Activated T-helper 2 cell treated with anti-CD3 and anti-CD28 coated beads, Interferon-gamma antibody, Interleukin-2, Interleukin-4, amounts not matched to agents 10 μg/mL and 5 μg/mL and 100 μg/mL, durations not matched to agents 14 hours and 24 hours and 36 hours (primary cell): ENCODE measurements at regions not wholly inside any gene's neighbourhood (a gene's known extent, or its start where the extent isn't known, plus 50 kb on each side); places are given as distances from the start of the nearest gene placed in this dataset.

Experiments used
- DNase-seq: peaks from one replicate; pipeline ENCODE4 v3.0.0; 2021; ENCODE audit warnings: low spot score
- H3K27ac Mint-ChIP-seq: one replicate; pipeline ENCODE4 v1.8.0; 2021; ENCODE audit warnings: mixed read lengths
- H3K27me3 Mint-ChIP-seq: one replicate; pipeline ENCODE4 v1.8.0; 2021; ENCODE audit warnings: low read depth, mixed read lengths
- H3K36me3 Mint-ChIP-seq: one replicate; pipeline ENCODE4 v1.8.0; 2021; ENCODE audit warnings: low read depth, mixed read lengths
- H3K4me1 Mint-ChIP-seq: one replicate; pipeline ENCODE4 v1.8.0; 2021; ENCODE audit warnings: low read depth, mixed read lengths
- H3K4me3 Mint-ChIP-seq: one replicate; pipeline ENCODE4 v1.8.0; 2021; ENCODE audit warnings: low read depth, mild to moderate bottlenecking, moderate library complexity, mixed read lengths
- H3K9me3 Mint-ChIP-seq: one replicate; pipeline ENCODE4 v1.8.0; 2021; ENCODE audit warnings: mixed read lengths
- intact Hi-C: fragments of 100-400 bp; cut with micrococcal nuclease; formaldehyde crosslinking; loops from one replicate; pipeline ENCODE4 v1.15.1; 2023

- H3K4me1 Mint-ChIP-seq: no peaks in the 10 kb centered on the region
- H3K36me3 Mint-ChIP-seq: no peaks in the 10 kb centered on the region
- H3K27me3 Mint-ChIP-seq: no peaks in the 10 kb centered on the region
- intact Hi-C loops: no loop called here
- no peak overlapping the region for H3K27ac Mint-ChIP-seq
- H3K4me3 Mint-ChIP-seq: no peak overlapping the region
- H3K9me3 Mint-ChIP-seq: peaks cover 18% of the 10 kb centered on the region
- no peak for DNase-seq
Observed at GRCh38 chr18:28682912-28683311, 506.0 kb upstream of the CDH2 start.

GRCh38 chr18:28669165-28669564 is 492.2 kb upstream of the CDH2 start:
- H3K27me3 Mint-ChIP-seq: no peaks in the 10 kb centered on the region
- no peak for DNase-seq
- no peak overlapping the region for H3K4me3 Mint-ChIP-seq
- peaks cover 17% of the 10 kb centered on the region for H3K9me3 Mint-ChIP-seq
- H3K36me3 Mint-ChIP-seq: no peaks in the 10 kb centered on the region
- intact Hi-C loops: no loop called here
- no peaks in the 10 kb centered on the region for H3K4me1 Mint-ChIP-seq
- H3K27ac Mint-ChIP-seq: no peak overlapping the region

GRCh38 chr18:28666216-28666615 is 489.3 kb upstream of the CDH2 start:
- Mint-ChIP-seq H3K9me3 (peaks cover 14% of the 10 kb centered on the region), H3K36me3 (no peaks in the 10 kb centered on the region), H3K27me3 (no peaks in the 10 kb centered on the region), H3K4me3 (no peak overlapping the region), H3K4me1 (no peaks in the 10 kb centered on the region), H3K27ac (no peak overlapping the region)
- intact Hi-C loops: no loop called here
- no peak for DNase-seq

DNA sequence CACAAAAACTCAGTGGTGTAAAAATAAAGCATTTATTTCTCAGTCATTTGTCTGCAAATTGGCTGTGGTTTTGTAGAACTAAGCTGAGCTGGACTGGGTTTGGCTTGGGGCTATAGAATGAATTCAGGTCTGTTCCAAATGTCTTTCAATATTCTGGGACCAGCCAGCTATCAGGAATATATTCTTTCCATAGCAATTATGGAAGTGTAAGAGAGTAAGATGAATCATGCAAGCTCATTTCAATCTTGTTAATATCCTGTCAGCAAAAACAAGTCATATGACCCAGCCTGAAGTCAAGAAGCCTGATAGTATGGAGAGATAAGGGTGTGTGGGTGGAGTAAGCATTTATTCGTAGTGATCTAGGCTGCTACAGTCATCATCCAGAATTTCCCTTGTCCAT is 481.0 kb upstream of the CDH2 start:
- H3K27ac Mint-ChIP-seq: no peak overlapping the region
- no peaks in the 10 kb centered on the region for H3K36me3 Mint-ChIP-seq
- intact Hi-C loops: no loop called here
- H3K27me3 Mint-ChIP-seq: no peaks in the 10 kb centered on the region
- no peaks in the 10 kb centered on the region for H3K4me1 Mint-ChIP-seq
- no peak overlapping the region for H3K4me3 Mint-ChIP-seq
- DNase-seq: no peak
- peaks cover 34% of the 10 kb centered on the region for H3K9me3 Mint-ChIP-seq

GRCh38 chr18:28652654-28653053 is 475.7 kb upstream of the CDH2 start:
- intact Hi-C loops: no loop called here
- Mint-ChIP-seq H3K27ac (no peak overlapping the region), H3K4me1 (no peaks in the 10 kb centered on the region), H3K4me3 (no peak overlapping the region), H3K9me3 (peaks cover 37% of the 10 kb centered on the region), H3K36me3 (no peaks in the 10 kb centered on the region), H3K27me3 (no peaks in the 10 kb centered on the region)
- DNase-seq: no peak

DNA sequence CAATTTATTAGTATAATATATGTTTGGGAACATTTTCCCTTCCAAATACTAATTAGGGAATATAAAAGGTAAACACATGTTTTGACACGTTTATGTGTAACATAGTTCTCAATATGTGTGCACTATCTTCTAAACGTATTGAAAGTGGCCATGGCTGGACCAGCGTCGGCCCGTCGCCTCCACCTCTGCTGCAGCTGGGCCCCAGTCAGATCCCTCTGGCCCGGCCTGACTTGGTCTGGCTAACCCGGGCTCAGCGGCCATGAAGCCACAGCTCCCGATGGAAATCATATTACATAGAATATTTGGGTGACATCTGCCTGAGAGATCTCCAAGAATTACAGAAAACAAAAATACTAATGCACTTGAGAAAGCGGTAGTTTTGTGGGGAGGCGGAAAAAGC is 474.4 kb upstream of the CDH2 start:
- intact Hi-C loops: no loop called here

DNA sequence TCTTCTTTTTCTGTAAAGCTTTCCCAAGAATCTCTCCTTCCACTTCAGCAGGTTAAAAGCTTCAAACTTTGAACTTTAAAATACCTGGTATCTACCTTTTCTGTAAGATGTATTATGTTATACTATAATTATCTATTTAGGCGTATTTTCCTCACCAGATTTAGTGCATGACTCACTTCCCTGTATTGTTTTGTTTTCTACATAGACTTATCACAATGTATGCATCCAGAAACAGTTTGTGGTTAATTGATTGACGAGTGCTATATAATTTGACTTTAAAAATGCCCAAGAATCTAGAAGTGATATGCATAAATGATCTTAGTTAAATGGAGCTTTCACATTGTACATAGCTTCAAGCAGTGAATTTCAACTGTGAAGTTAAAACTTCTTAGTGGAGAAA is 473.9 kb upstream of the CDH2 start:
- Mint-ChIP-seq H3K27ac (no peak overlapping the region), H3K4me1 (no peaks in the 10 kb centered on the region), H3K27me3 (no peaks in the 10 kb centered on the region), H3K36me3 (no peaks in the 10 kb centered on the region), H3K4me3 (no peak overlapping the region), H3K9me3 (peaks cover 28% of the 10 kb centered on the region)
- no peak for DNase-seq
- intact Hi-C loops: no loop called here

More for the DNA sequence above, 474.4 kb upstream of the CDH2 start:
- DNase-seq: no peak
- Mint-ChIP-seq H3K4me1 (no peaks in the 10 kb centered on the region), H3K9me3 (peaks cover 28% of the 10 kb centered on the region), H3K27ac (no peak overlapping the region), H3K4me3 (no peak overlapping the region), H3K27me3 (no peaks in the 10 kb centered on the region), H3K36me3 (no peaks in the 10 kb centered on the region)

- Mint-ChIP-seq H3K4me1 (no peaks in the 10 kb centered on the region), H3K27me3 (no peaks in the 10 kb centered on the region), H3K27ac (no peak overlapping the region), H3K9me3 (peaks cover 32% of the 10 kb centered on the region), H3K36me3 (no peaks in the 10 kb centered on the region), H3K4me3 (no peak overlapping the region)
- DNase-seq: no peak
- intact Hi-C loops: no loop called here
Observed at GRCh38 chr18:28647961-28648360, 471.0 kb upstream of the CDH2 start.

- no peak for DNase-seq
- Mint-ChIP-seq H3K4me1 (no peaks in the 10 kb centered on the region), H3K4me3 (no peak overlapping the region), H3K27me3 (no peaks in the 10 kb centered on the region), H3K9me3 (peaks cover 60% of the 10 kb centered on the region), H3K27ac (no peak overlapping the region), H3K36me3 (no peaks in the 10 kb centered on the region)
- intact Hi-C loops: no loop called here
Observed at GRCh38 chr18:28637897-28638296, 461.0 kb upstream of the CDH2 start.

DNA sequence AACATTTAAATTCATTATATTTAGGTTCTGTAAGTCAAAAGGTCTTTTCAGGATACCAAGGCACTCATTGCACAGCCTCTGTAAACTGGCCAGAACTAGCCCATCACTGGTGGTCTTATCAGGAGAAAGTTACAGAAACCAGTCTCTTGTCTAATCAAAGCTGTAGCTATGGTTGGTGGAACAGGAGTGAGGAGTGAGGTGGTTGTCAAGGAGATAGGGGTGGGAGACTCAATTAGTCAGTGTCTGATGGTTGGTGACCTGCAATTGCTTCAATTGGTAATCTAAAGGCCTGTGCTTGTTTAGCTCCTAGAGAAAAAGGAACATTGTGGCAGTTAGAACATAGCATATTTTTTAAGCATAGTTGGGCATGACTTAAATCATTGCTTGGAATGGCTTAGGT is 458.6 kb upstream of the CDH2 start:
- no peaks in the 10 kb centered on the region for H3K36me3 Mint-ChIP-seq
- H3K4me3 Mint-ChIP-seq: no peak overlapping the region
- intact Hi-C loops: no loop called here
- H3K27me3 Mint-ChIP-seq: no peaks in the 10 kb centered on the region
- no peak for DNase-seq
- H3K9me3 Mint-ChIP-seq: peaks cover 65% of the 10 kb centered on the region
- no peaks in the 10 kb centered on the region for H3K4me1 Mint-ChIP-seq
- H3K27ac Mint-ChIP-seq: no peak overlapping the region

DNA sequence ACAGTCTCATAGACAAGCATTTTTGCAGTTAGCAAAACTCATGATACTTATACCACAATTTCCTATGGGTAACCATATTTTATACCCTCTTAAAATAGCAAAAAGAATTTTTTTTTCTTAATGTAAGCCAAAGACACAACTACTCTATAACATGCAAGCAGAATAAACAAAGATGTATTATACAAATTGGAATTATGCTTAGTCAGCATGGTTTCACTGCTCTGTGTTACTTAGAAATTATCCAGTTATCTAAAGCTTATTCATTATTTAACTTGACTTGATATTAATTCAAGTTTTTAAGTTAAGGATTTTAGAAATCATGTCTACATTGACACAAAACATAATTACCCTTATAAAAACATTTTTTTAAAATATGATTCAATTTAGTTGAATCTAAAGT is 449.8 kb upstream of the CDH2 start:
- intact Hi-C loops: no loop called here
- H3K27me3 Mint-ChIP-seq: no peaks in the 10 kb centered on the region
- H3K4me3 Mint-ChIP-seq: no peak overlapping the region
- H3K9me3 Mint-ChIP-seq: peaks cover 20% of the 10 kb centered on the region
- no peak overlapping the region for H3K27ac Mint-ChIP-seq
- no peaks in the 10 kb centered on the region for H3K36me3 Mint-ChIP-seq
- no peak for DNase-seq
- H3K4me1 Mint-ChIP-seq: no peaks in the 10 kb centered on the region

DNA sequence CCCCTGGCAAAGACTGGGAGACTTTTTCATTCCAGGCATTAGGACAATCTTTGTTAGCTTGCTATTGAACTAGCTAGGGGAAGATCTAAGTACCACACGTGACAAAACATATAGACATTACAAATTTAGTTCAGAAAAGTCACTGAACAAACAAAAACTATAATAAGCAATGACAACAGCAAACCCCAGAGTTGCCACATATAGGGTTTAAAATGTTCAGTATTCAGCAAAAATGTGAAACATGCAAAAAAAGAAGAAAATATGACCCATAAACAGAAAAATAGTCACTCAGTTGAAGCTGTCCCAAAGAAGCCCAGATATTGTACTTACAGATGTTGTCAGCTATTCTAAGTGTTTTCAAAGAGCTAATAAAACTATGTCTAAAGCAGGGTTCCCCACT is 431.1 kb upstream of the CDH2 start:
- Mint-ChIP-seq H3K36me3 (no peaks in the 10 kb centered on the region), H3K27ac (no peak overlapping the region), H3K27me3 (no peaks in the 10 kb centered on the region), H3K4me1 (no peaks in the 10 kb centered on the region), H3K9me3 (peaks cover 22% of the 10 kb centered on the region), H3K4me3 (no peak overlapping the region)
- intact Hi-C loops: no loop called here
- DNase-seq: no peak

DNA sequence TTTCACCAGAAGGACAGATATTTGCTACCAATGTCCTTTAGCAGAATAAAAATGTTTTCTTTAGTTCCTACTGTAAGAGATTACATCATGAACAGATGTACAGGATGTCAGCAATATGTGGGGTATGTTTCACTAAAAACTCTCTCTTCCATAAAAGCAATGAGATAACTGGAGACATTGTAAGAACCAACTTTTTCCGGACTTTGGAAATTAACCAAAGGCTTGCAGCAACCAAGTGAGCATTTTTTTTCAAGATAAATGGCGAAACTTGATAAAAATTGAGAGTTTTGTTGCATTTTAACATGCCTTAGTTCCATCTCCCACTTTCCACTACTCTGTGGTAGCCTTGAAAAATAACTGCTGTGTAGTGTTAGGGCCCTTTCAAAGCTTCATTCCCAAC is 429.8 kb upstream of the CDH2 start:
- peaks cover 21% of the 10 kb centered on the region for H3K9me3 Mint-ChIP-seq
- H3K27me3 Mint-ChIP-seq: no peaks in the 10 kb centered on the region
- no peaks in the 10 kb centered on the region for H3K36me3 Mint-ChIP-seq
- H3K4me3 Mint-ChIP-seq: no peak overlapping the region
- intact Hi-C loops: no loop called here
- H3K27ac Mint-ChIP-seq: no peak overlapping the region
- no peaks in the 10 kb centered on the region for H3K4me1 Mint-ChIP-seq
- DNase-seq: no peak

DNA sequence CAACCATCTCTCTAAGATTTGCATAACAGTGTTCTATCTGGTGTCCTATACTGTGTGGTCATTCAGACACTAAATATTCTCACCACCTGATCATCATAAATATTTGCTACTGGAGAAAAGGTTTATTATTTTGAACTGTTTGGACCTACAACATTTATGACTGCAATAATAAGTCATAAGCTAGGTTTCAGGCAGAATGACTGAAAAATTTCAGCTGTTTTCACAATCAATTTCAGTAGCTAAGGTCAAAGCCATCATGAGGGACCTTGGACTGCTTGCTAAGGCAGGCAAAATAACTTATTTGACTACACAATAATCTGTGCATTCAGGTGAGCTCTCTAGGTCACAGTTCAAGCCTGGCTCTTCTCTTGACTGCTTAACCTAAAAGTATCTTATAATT is 425.5 kb upstream of the CDH2 start:
- peaks cover 29% of the 10 kb centered on the region for H3K9me3 Mint-ChIP-seq
- H3K4me3 Mint-ChIP-seq: no peak overlapping the region
- no peak overlapping the region for H3K27ac Mint-ChIP-seq
- DNase-seq: no peak
- H3K27me3 Mint-ChIP-seq: no peaks in the 10 kb centered on the region
- H3K36me3 Mint-ChIP-seq: no peaks in the 10 kb centered on the region
- intact Hi-C loops: no loop called here
- H3K4me1 Mint-ChIP-seq: no peaks in the 10 kb centered on the region
